Rectal smooth muscle tissue (tissue), 1 donor: ENCODE measurements at regions not wholly inside any gene's neighbourhood (a gene's known extent, or its start where the extent isn't known, plus 50 kb on each side); places are given as distances from the start of the nearest gene placed in this dataset.

Experiments used
- H3K27ac ChIP-seq: one replicate; pipeline ENCODE4 v1.7.0; 2013; ENCODE audit warnings: low read depth, low read length, inconsistent platforms
- H3K27me3 ChIP-seq: one replicate; pipeline ENCODE4 v1.7.0; 2013; ENCODE audit warnings: low read length; ENCODE audit not compliant: control insufficient read depth, insufficient read depth
- H3K36me3 ChIP-seq: one replicate; pipeline ENCODE4 v1.7.0; 2013; ENCODE audit warnings: low read length; ENCODE audit not compliant: control insufficient read depth, insufficient read depth
- H3K4me1 ChIP-seq: one replicate; pipeline ENCODE4 v1.7.0; 2013; ENCODE audit warnings: low read length; ENCODE audit not compliant: control insufficient read depth, insufficient read depth
- H3K4me3 ChIP-seq: one replicate; pipeline ENCODE4 v1.7.0; 2013; ENCODE audit warnings: low read length
- H3K9ac ChIP-seq: one replicate; pipeline ENCODE4 v1.7.0; 2013; ENCODE audit warnings: low read length

GRCh38 chr13:72156760-72157159, 289.8 kb upstream of the DACH1 start:
- no peaks in the 10 kb centered on the region for H3K27me3 ChIP-seq
- H3K9ac ChIP-seq, result no peak overlapping the region
- no peaks in the 10 kb centered on the region for H3K4me1 ChIP-seq
- no peak overlapping the region for H3K27ac ChIP-seq
- H3K4me3 ChIP-seq, result no peak overlapping the region
- H3K36me3 ChIP-seq, result no peaks in the 10 kb centered on the region

GRCh38 chr13:72153272-72153671, 286.3 kb upstream of the DACH1 start:
- Histone ChIP-seq H3K4me3 (no peak overlapping the region), H3K36me3 (no peaks in the 10 kb centered on the region), H3K27ac (no peak overlapping the region), H3K4me1 (no peaks in the 10 kb centered on the region), H3K27me3 (no peaks in the 10 kb centered on the region), H3K9ac (no peak overlapping the region)

DNA sequence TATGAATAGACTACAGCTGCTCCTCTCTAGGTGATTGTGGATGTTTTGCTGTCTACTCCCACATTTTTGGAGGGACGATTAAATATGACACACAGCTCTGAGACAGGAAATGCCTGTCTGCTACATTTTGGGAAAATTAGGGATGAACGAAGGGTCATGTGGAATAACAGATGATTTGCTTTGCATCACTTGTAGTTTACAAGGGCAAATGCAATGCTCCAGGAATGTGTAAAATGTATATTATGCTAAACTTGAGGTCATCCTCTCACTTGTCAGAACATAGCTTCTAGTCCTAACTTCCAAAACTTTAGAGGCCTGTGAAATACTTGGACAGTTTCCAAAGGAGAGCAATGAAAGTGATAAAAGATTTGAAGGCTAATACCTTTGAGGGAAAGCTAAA, 284.2 kb upstream of the DACH1 start:
- Histone ChIP-seq H3K4me1 (no peaks in the 10 kb centered on the region), H3K36me3 (no peaks in the 10 kb centered on the region), H3K9ac (no peak overlapping the region)

DNA sequence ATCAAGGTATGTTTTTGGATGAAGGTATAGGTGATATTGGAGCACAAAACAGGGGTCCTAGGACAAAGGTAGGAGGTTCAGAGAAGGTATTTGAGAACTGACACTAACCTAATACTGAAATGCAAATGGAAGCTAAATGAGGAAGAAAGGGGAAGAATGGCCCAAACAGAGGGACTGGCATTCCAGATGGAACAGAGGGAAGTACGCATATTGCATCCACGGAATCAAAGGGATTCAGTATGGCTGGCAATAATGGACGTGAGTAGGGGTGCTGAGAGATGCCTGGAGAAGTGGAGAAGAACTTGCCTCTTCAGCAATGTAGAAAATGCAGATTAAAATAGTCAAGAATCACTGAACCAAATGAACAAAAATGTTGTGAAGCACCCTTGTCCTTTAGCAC, 283.5 kb upstream of the DACH1 start:
- Histone ChIP-seq H3K27me3 (no peaks in the 10 kb centered on the region), H3K36me3 (no peaks in the 10 kb centered on the region), H3K4me3 (no peak overlapping the region), H3K4me1 (no peaks in the 10 kb centered on the region), H3K9ac (no peak overlapping the region), H3K27ac (no peak overlapping the region)

More for the DNA sequence above, 284.2 kb upstream of the DACH1 start:
- H3K4me3 ChIP-seq, result no peak overlapping the region
- no peak overlapping the region for H3K27ac ChIP-seq
- no peaks in the 10 kb centered on the region for H3K27me3 ChIP-seq

DNA sequence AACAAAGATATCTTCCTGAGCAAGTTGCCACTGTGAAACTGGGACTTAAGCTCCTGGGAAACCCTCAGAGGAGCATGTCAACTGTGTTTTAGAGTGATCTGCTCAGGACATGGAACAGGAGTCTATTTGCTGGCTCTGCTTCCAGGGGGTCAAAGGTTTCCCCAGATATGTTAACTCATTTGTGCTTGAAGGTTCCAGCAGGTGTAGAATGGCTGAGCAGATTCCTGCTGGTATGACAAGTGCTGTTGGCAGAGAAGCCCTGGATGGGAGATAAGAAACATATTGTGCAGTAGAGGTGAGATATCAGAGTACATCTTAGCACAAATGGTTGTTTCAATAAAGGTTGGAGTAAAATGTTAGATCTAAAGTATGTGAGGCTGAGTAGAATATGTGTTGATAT, 282.7 kb upstream of the DACH1 start:
- no peak overlapping the region for H3K4me3 ChIP-seq
- H3K9ac ChIP-seq, result no peak overlapping the region

DNA sequence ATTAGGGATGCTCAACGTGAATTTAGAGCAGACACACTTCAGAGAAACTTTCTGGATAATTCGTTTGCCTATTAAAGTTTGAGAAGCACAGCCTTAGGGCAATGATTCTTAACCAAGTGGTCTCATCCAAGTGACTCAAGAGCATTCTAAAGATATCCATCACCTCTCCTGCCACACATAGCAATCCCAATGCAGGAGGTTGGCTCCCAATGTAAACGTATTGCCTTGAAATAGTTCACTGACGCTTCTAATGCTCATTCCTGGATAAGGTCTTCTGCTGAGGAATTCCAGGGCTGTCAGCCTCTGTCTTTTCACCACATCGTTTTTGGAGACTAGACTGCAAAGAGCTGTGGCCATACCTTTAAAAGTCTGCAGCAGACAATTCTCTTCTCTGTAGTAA, 279.8 kb upstream of the DACH1 start:
- H3K4me3 ChIP-seq, result no peak overlapping the region
- no peaks in the 10 kb centered on the region for H3K27me3 ChIP-seq
- H3K9ac ChIP-seq, result no peak overlapping the region
- no peaks in the 10 kb centered on the region for H3K36me3 ChIP-seq
- H3K27ac ChIP-seq, result no peak overlapping the region
- no peaks in the 10 kb centered on the region for H3K4me1 ChIP-seq

More for the DNA sequence above, 282.7 kb upstream of the DACH1 start:
- Histone ChIP-seq H3K27me3 (no peaks in the 10 kb centered on the region), H3K36me3 (no peaks in the 10 kb centered on the region), H3K27ac (no peak overlapping the region), H3K4me1 (no peaks in the 10 kb centered on the region)

DNA sequence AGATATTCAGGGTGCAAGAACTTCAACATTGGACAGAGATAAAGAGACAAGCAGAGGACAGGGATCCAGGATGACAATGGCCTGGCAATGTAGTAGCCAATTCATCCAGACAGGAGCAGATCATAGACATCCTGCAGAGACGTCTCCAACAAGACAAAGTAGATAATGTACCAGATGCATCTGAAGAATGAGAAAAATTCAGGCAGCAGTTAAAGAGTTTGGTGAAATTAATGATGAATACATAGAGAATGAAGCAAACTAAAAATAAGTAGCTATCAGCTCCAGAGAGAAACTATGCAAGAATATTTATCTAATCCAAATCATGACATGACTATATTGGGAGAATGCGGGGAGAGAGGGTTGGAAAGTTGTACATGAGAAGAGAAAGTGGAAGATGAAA, 278.4 kb upstream of the DACH1 start:
- Histone ChIP-seq H3K27ac (no peak overlapping the region), H3K4me3 (no peak overlapping the region)

DNA sequence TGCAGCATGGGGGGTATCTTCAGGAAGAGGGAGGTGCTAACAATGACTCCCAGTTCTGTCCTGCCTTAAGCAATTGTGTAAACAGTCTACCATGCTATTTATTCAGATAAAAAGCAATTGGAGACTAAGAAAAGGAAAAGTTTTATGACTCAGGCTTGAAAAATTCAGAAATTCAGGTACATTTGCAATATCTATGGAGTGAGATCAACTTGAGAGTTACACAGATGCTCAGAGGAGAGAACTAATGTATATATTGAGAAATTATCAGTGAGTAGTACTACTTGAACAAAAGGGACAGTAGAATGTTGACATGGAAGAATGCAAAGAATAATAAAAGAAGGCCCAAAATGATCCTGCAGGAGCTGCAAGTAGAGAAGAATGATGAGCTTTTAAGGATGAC, 277.6 kb upstream of the DACH1 start:
- no peak overlapping the region for H3K4me3 ChIP-seq
- no peaks in the 10 kb centered on the region for H3K4me1 ChIP-seq

More for the DNA sequence above, 278.4 kb upstream of the DACH1 start:
- H3K9ac ChIP-seq, result no peak overlapping the region
- no peaks in the 10 kb centered on the region for H3K36me3 ChIP-seq
- H3K27me3 ChIP-seq, result no peaks in the 10 kb centered on the region
- H3K4me1 ChIP-seq, result no peaks in the 10 kb centered on the region

DNA sequence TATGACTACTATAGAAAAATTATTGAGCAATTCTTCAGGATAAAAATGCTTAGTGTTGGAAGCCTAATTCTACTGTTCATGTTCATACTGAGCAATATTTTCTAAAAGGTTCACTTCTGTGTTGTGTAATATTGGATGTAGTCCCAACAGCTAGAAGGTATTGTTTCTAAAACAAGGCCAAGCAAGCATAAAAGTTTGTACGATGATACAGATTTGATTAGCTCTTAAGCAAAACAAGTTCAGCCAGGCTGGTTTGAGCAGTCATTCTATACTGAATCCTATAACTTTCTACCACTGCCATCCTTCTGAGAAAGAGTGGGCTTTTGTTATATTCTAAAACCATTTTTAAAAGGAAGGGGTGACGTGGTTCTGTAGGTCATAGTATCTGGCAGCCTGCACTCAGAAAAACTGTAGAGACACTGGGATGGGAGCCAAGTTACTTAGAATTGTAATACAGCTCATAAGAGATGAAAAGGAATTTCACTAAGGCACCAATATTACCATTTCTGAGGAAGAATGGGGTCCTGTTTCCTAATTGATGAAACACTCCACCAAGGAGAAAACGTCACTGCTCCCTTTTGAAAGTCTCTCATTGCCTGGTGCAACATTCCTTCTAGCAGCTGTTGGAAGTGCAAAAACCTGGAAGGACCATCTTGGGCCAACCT, 275.0 kb upstream of the DACH1 start:
- Histone ChIP-seq H3K36me3 (no peaks in the 10 kb centered on the region), H3K4me1 (no peaks in the 10 kb centered on the region), H3K9ac (no peak overlapping the region), H3K27ac (no peak overlapping the region), H3K27me3 (no peaks in the 10 kb centered on the region), H3K4me3 (no peak overlapping the region)

More for the DNA sequence above, 277.6 kb upstream of the DACH1 start:
- no peaks in the 10 kb centered on the region for H3K36me3 ChIP-seq
- H3K9ac ChIP-seq, result no peak overlapping the region
- no peaks in the 10 kb centered on the region for H3K27me3 ChIP-seq
- H3K27ac ChIP-seq, result no peak overlapping the region

DNA sequence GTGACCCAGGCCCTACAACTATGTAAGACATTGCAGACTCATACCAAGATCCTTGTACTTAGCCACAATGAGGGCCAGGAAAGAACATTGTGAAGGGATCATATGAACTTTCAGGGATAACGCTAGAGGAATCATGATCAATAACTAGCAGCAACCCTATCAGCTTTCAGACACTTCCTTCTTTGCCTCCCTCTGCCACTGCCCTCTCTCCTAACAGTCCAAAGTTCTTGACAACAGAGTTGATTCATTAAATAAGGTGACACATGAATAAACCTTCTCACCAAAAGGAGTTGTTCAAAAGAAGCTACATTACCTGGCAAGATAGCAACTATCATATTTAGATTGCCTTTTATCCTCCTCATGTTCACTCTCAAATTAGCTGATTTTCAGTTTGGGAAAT, 272.2 kb upstream of the DACH1 start:
- Histone ChIP-seq H3K27ac (no peak overlapping the region), H3K9ac (no peak overlapping the region), H3K27me3 (no peaks in the 10 kb centered on the region), H3K4me1 (no peaks in the 10 kb centered on the region), H3K4me3 (no peak overlapping the region), H3K36me3 (no peaks in the 10 kb centered on the region)

DNA sequence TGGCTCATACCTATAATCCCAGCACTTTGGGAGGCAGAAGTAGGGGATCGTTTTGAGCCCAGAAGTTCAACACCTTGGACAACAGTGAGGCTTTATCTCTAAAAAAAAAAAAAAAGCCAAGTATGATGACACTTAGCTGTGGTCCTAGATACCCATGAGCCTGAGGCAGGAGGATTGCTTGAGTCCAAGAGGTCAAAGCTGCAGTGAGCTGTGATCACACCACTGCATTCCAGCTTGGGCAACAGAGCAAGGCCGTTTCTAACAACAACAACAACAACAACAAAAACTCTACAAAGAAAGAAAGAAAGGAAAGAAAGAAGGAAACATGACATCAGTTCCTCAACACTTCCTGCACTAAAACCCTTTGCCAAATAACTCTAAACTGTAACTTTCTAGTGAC, 265.1 kb upstream of the DACH1 start:
- Histone ChIP-seq H3K4me3 (no peak overlapping the region), H3K27me3 (no peaks in the 10 kb centered on the region), H3K4me1 (no peaks in the 10 kb centered on the region), H3K9ac (no peak overlapping the region), H3K36me3 (no peaks in the 10 kb centered on the region), H3K27ac (no peak overlapping the region)

DNA sequence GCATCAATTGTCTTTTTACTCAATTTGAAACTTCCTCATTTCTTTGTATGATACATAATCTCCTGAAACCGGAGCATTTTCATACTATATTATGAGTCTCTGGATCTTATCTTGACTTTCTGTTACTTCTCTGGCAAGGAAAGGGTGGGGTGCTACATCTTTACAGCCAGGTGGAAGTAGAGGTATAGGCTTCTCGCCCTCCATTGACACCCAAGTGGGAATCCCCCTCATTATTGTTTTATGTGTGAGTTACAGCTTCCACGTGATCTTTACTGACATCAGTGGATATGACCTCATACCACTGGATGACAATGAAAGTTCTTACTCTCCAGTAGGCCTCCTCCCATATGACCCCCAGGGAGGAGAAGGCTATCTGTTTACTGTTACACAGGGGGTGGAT, 262.1 kb upstream of the DACH1 start:
- Histone ChIP-seq H3K27me3 (no peaks in the 10 kb centered on the region), H3K4me3 (no peak overlapping the region), H3K27ac (no peak overlapping the region), H3K9ac (no peak overlapping the region), H3K4me1 (no peaks in the 10 kb centered on the region), H3K36me3 (no peaks in the 10 kb centered on the region)

DNA sequence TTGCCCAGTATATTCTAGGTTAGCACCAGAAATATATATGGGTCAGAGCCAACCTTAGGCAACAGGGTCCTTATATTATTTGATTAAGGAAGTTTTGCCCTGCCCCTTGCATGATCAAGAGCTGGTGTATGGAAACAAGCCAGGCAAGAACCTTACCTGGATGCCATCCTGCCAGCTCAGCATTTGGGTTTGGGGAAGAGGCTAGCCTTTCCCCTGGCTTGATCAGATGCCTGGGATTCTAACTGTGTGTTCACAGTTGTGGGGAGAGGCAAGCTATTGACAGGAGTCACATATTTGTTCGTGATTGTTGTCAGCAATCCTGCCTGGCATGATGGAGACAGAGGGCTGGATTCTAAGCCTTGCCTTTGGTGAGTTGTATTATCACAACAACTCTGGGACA, 260.0 kb upstream of the DACH1 start:
- Histone ChIP-seq H3K4me3 (no peak overlapping the region), H3K27me3 (no peaks in the 10 kb centered on the region), H3K4me1 (no peaks in the 10 kb centered on the region), H3K9ac (no peak overlapping the region), H3K27ac (no peak overlapping the region), H3K36me3 (no peaks in the 10 kb centered on the region)
